ENCODE measurements at regions not wholly inside any gene's neighbourhood (a gene's known extent, or its start where the extent isn't known, plus 50 kb on each side); places are given as distances from the start of the nearest gene placed in this dataset.

GRCh38 chr14:46432516-46432915 lies 219.1 kb downstream of the RPL10L start:
- no peak for TF ChIP-seq CTCF (IDR thresholded peaks at IDR 0.05)
- no peak for TF ChIP-seq POLR2A (IDR thresholded peaks at IDR 0.05)

All from body of pancreas (tissue), 4 donors.